HL-60 (cell line): ENCODE measurements at regions not wholly inside any gene's neighbourhood (a gene's known extent, or its start where the extent isn't known, plus 50 kb on each side); places are given as distances from the start of the nearest gene placed in this dataset.

Source experiments
- DNase-seq, 2 experiments: peaks; one replicate each; pipeline ENCODE4 v3.0.0-alpha.2; 2010 to 2020; ENCODE audit warnings: low read depth in 1 of 2, low spot score in 1 of 2
- H3K27ac ChIP-seq: fragments of 250-450 bp; sonication (Bioruptor Pico); replicated peaks from 2 replicates; pipeline ENCODE4 v1.5.1; 2020; ENCODE audit warnings: mild to moderate bottlenecking, moderate library complexity
- H3K27me3 ChIP-seq: fragments of 250-450 bp; sonication (Bioruptor Pico); 2 replicates; pipeline ENCODE4 v1.5.1; 2021; ENCODE audit warnings: mild to moderate bottlenecking, moderate library complexity; ENCODE audit not compliant: insufficient read depth, poor library complexity, severe bottlenecking
- H3K4me3 ChIP-seq: replicated peaks from 2 replicates; pipeline ENCODE4 v1.5.1; 2011; ENCODE audit warnings: mild to moderate bottlenecking, control low read depth, low read length; ENCODE audit not compliant: insufficient read depth
- CTCF ChIP-seq: IDR thresholded peaks from one replicate; pipeline ENCODE4 v1.5.1; 2011; ENCODE audit warnings: low read length, control low read depth, inconsistent platforms; ENCODE audit not compliant: insufficient read depth
- GABPA ChIP-seq: IDR thresholded peaks from 2 replicates; pipeline ENCODE4 v1.6.1; 2012; ENCODE audit warnings: low read depth
- POLR2AphosphoS5 ChIP-seq: IDR thresholded peaks from 2 replicates; pipeline ENCODE4 v1.6.1; 2012; ENCODE audit warnings: low read depth
- SPI1 ChIP-seq: IDR thresholded peaks from 2 replicates; pipeline ENCODE4 v1.6.1; 2012; ENCODE audit warnings: low read depth, mild to moderate bottlenecking, borderline replicate concordance
- TF ChIP-seq, protein P1 (sequence below): IDR thresholded peaks from 2 replicates; pipeline ENCODE4 v1.6.1; 2012; ENCODE audit warnings: low read depth; ENCODE audit not compliant: insufficient replicate concordance

GRCh38 chr16:86882586-86883280, 304.4 kb downstream of the FOXL1 start:
- no peak overlapping the region for H3K27ac ChIP-seq
- H3K4me3 ChIP-seq, result no peak overlapping the region
- H3K27me3 ChIP-seq, result no peaks in the 10 kb centered on the region
- DNase-seq, result no peak
- TF ChIP-seq, protein P1, sequence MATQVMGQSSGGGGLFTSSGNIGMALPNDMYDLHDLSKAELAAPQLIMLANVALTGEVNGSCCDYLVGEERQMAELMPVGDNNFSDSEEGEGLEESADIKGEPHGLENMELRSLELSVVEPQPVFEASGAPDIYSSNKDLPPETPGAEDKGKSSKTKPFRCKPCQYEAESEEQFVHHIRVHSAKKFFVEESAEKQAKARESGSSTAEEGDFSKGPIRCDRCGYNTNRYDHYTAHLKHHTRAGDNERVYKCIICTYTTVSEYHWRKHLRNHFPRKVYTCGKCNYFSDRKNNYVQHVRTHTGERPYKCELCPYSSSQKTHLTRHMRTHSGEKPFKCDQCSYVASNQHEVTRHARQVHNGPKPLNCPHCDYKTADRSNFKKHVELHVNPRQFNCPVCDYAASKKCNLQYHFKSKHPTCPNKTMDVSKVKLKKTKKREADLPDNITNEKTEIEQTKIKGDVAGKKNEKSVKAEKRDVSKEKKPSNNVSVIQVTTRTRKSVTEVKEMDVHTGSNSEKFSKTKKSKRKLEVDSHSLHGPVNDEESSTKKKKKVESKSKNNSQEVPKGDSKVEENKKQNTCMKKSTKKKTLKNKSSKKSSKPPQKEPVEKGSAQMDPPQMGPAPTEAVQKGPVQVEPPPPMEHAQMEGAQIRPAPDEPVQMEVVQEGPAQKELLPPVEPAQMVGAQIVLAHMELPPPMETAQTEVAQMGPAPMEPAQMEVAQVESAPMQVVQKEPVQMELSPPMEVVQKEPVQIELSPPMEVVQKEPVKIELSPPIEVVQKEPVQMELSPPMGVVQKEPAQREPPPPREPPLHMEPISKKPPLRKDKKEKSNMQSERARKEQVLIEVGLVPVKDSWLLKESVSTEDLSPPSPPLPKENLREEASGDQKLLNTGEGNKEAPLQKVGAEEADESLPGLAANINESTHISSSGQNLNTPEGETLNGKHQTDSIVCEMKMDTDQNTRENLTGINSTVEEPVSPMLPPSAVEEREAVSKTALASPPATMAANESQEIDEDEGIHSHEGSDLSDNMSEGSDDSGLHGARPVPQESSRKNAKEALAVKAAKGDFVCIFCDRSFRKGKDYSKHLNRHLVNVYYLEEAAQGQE, result no peak
- TF ChIP-seq CTCF, result no peak
- no peak for TF ChIP-seq SPI1
- TF ChIP-seq POLR2AphosphoS5, result no peak
- no peak for TF ChIP-seq GABPA

GRCh38 chr16:86883583-86884389, 305.4 kb downstream of the FOXL1 start:
- no peak for TF ChIP-seq GABPA
- TF ChIP-seq CTCF, result no peak
- TF ChIP-seq, protein P1, result no peak
- Histone ChIP-seq H3K27ac (no peak overlapping the region), H3K4me3 (no peak overlapping the region), H3K27me3 (no peaks in the 10 kb centered on the region)
- no peak for DNase-seq

GRCh38 chr16:86884390-86884650, 306.0 kb downstream of the FOXL1 start:
- no peak for TF ChIP-seq CTCF
- TF ChIP-seq POLR2AphosphoS5, result no peak
- TF ChIP-seq SPI1, result no peak
- TF ChIP-seq, protein P1, result no peak
- TF ChIP-seq GABPA, result no peak
- H3K27me3 ChIP-seq, result no peaks in the 10 kb centered on the region
- no peak overlapping the region for H3K4me3 ChIP-seq
- no peak for DNase-seq
- no peak overlapping the region for H3K27ac ChIP-seq
